HG03097 (cell line): ENCODE measurements at regions not wholly inside any gene's neighbourhood (a gene's known extent, or its start where the extent isn't known, plus 50 kb on each side); places are given as distances from the start of the nearest gene placed in this dataset.

Source experiments
- ATAC-seq: cut with Tn5 transposase; IDR thresholded peaks from one replicate; pipeline ENCODE4 v1.9.1; 2021; ENCODE audit not compliant: unreplicated experiment, low FRiP score

DNA sequence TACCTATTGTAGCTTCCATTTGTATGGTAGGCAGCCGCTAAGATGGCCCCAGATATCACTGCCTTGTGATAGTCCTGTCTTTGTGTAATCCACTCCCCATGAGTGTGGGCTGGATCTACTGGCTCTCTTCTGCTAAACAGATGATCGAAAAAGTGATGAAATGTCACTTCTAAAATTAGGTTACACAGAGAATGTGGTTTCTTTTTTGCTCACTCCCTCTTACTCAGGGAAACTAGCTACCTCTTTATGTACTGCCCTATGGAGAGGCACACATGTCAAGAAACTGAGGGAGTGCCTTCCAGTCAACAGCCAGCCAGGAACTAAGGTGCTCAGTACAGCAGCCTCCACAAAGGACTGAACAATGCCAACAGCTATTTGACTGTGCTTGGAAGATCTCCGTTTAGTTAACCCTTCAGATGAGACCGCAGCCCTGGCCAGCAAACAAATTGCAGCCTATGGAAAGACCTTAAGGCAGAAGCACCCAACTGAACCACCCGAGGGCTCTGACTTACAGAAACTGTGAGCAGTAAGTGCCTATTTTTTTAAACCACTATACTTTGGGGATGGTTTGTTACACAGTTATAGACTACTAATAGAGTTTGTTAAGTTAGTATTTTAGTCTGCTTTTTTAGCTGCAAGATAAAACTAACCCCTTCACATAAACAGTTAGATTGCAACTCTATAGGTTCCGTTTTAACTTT is 113.2 kb upstream of the MAF start:
- no peak for ATAC-seq

DNA sequence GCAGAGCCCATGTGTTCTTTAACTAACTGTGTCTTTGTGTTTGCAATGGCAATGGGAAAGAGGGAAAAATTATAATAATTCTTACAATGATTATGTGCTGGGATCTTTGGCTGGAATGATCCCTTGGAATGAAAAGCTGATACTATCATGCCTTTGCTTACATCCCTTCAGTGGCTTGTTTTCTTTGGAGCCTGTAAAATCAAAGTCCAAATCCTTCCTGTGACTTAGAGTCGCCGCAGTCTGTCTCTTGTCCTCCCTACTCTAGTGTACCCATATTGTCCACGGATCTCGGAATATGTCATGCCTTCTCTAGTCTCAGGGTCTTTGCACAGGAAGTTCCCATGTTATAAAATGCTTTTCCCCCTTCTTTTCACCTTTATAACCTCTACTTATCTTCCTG is 111.7 kb upstream of the MAF start:
- no peak for ATAC-seq

DNA sequence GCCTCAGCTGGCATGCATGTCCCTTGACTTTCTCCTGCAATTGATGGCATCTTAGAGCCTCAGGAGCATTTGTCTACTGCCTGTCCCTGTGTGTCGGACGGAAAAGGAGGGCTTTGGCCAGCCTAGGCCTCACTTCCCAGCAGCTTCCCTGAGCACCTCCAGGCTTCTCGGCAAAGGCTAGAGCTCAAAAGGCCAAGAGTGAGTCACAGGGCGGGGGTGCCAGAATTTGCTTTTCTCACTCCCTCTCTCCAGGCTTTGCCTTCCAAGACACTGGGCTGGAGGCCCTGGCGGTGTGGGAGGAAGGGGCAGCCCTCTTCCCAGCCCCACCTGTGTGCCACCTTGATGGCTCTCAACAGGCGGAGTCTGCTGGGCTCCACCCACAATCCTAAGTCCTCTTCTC is 107.3 kb upstream of the MAF start:
- no peak for ATAC-seq

DNA sequence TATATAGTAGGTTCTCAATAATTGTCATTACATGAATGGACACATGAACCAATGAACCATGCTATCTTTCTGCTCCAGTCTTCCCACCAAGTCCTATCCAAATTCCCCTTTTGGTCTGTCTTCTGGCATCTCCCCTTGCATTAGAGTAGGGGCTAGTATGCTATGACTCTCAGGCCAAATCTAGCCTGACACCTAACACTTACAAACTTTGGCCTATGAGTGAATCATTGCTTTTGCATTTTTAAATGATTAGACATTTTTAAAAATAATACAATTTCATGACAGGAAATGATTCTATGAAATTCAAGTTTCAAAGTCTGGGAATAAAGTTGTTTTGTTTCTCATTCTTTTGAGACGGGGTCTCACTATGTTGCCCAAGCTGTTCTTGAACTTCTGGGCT is 102.5 kb upstream of the MAF start:
- no peak for ATAC-seq

DNA sequence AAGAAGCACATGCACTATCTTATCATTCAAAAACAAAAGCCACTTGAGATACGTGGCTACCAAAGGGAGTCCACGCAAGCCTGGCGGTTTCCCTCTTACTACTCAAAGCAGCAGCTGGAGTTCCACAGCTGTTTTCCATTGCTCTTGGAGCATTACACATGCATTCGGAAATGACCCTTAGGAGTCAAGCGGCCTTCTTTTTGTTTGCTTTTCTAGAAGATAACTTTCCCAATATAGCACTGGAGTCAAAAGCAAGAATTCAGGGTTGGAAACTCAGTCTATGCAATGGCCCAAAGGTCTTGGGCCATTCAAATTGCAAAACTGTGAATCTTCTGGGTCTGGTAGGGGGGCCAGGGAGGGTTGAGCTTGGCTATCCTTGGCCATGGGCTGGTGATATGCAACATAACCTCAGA is 97.8 kb upstream of the MAF start:
- ATAC-seq = no peak

DNA sequence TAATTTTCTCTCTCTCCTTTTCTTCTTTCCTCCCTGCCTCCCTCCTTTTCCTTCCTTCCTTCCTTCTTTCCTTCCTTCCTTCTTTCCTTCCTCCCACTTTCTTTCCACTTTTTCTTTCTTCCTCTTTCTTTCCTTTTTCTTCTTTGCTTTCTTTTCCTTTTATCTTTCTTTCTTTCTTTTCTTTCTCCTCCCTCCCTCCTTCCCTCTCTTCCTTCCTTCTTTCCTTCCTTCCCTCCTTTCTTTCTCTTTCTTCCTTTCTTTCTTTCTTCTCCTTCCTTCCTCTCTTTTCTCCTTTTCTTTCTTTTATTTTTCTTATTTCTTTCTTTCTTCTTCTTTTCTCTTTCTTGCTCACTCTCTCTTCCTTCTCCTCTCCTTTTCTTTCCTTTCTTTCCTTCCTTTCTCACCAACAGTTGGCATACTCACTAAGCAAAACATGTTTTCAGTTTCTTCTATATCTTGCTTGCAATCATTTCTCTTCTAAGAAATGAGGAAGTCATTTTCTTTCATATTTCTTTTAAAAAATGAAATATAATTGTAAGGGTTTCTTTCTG is 97.1 kb upstream of the MAF start:
- no peak for ATAC-seq

GRCh38 chr16:79691007-79691406 is 90.5 kb upstream of the MAF start:
- no peak for ATAC-seq

- no peak for ATAC-seq
These were observed 89.6 kb upstream of the MAF start for GRCh38 chr16:79690159-79690558.

DNA sequence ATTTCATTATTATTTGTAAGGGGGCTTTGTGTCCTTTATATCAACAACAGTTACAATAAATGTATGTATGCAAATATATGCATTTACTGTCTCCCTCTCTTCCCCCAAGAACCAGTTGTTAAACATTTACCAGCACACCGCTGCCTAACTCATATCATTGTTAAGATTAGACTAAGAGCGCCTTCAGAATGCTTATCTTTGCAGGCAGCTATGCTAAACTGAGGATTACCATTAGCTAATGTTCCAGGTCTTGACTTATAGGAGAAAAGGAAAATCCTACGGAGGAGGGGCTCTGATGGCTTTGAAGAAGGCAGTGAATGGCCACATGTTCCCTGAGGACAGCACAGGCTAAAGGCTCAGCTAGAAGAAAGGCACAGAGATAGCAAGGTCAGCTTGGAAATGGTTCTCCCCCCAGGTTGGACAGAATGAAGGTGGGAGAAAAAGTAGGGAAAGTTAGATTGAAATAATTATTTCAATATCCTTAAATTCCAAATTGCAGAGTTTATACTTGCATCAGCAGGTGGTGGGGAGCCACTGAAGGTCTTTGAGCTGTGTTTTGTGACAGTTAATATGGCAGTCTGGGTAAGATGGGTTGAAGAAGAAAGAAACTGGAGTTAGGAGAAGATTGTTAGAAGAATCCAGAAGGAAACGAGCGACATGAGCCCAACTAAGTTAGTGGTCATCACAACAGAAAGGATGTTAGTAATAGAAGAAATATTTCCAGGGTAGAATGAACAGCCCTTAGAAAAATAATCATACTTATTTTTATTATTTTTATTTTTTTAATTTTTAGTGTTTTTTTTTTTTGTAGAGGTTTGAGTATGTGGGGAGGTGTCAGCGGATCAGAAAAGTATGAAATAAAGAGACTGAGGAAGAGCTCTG is 87.0 kb upstream of the MAF start:
- no peak for ATAC-seq

DNA sequence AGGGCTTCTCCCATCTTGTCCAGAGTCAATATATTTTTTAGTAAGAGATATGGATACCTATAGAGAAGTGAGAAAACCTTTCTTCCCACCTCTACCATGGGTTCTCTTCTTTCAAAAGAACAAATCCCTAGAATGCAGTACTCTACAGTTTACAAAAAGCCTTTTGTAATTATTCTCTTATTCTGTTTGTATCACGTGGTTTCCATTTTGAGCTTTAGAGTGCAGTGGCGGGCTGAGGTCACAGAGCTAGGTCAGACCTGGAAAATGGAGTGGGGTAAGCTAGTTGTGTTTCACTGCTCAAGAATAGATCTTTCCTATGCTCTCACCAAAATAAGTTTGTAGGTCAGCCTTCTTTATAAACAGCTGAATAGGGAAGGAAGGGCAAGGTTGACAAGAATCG is 85.3 kb upstream of the MAF start:
- no peak for ATAC-seq

DNA sequence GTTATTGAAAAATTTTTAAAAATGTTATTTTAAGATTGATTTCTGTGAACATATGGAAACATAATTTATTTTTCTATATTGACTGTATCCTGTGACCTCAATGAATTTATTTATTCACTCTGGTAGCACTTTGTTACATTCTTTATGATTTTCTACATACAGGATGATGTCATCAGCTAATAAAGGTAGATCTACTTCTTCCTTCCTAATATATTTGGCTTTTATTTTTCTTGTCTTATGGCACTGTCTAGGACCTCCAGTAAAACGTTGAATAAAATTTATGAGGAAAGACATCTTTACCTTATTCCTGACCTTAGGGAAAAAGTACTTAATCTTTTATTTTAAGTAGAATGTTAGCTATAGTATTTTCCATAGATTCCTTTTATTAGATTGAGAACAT is 78.8 kb upstream of the MAF start:
- ATAC-seq = no peak

DNA sequence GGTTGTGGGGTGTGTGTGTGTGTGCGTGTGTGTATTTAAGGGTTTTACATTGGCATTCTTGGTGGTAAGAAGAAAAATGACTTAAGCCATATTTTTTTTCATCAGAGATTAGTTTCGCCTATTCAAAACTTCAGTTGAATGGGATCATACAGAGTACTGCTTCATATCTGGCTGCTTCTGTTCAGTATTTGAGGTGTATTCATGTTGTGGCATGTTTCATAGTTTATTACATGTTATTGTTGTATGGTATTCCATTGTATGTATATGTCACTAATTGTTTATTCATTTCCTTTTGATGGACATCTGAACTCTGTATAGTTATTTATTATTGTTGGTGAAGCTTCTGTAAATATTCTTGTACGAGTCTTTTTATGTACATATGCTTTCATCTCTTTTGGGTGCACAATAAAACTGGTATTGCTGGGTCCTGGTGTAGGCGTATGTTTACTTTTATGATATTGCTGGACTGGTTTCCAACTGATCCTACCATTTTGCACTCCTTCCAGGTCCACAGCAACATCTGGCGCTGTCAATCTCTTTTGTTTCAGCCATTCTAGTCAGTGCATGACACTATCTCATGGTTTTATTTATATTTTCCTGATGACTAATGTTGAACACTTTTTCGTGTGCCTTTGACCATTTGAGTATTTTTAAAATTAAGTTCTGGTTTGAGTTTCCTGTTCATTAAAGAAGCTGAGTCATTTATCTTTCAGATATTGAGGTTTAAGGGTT is 77.4 kb upstream of the MAF start:
- no peak for ATAC-seq

- ATAC-seq = no peak
These were observed 73.1 kb upstream of the MAF start for GRCh38 chr16:79673635-79674034.

DNA sequence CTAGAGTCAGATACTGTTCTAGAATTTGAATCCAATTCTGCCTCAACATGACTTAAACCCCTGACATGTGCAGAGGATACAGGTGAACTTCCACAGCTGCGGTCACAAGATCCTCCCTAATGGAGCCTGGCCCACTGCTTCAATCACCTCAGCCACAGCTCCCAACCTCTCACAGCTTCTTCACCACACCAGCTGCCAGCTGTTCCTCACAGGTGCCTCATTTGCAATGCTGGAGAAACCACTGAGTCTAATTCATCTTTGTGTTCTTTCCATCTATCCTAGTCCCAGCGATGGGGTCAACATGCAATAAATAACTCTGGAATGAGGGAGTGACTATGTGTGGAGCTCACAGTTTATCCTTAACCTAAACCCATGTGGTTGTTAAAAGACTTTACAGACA is 72.0 kb upstream of the MAF start:
- no peak for ATAC-seq

- no peak for ATAC-seq
These were observed 68.0 kb upstream of the MAF start for GRCh38 chr16:79668502-79668901.

GRCh38 chr16:79665970-79666369 is 65.4 kb upstream of the MAF start:
- ATAC-seq = no peak

DNA sequence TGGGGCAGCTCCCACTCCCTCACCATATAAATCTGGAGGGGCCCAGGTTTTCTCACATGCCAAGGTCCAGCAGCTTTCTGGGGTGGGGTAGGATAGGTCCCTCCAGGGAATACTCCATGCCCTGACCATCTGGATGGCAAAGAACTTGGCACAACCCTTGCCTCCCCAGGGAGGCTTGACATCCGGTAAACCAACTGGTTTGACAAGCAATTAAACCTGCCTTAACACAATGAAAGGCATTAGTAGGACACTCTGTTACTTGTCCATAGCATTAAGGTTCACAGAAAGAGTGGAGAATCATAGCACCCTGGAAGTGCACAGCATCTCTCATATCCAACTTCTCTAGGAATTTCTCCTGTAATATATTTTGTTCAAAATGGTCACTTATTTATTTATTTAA is 63.9 kb upstream of the MAF start:
- ATAC-seq = no peak

GRCh38 chr16:79662669-79663313 is 62.3 kb upstream of the MAF start:
- no peak for ATAC-seq

- ATAC-seq = no peak
These were observed 61.6 kb upstream of the MAF start for GRCh38 chr16:79662122-79662521.

DNA sequence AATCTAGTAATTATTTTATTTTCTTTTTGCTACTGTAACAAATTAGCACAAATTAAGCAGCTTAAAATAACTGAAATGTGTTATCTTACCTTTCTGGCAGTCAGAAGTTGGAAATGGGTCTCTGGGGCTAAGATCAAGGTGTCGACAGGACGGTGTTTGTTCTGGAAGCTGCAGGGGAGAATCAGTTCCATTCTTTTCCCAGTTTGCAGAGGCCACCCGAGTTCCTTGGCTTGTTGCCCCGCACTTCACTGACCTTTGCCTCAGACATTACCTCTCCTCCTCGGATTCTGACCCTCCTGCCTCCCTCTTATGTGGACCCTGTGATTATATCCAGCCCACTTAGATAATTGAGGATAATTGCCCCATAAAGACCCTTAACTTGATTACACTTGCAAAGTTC is 61.0 kb upstream of the MAF start:
- ATAC-seq = no peak

DNA sequence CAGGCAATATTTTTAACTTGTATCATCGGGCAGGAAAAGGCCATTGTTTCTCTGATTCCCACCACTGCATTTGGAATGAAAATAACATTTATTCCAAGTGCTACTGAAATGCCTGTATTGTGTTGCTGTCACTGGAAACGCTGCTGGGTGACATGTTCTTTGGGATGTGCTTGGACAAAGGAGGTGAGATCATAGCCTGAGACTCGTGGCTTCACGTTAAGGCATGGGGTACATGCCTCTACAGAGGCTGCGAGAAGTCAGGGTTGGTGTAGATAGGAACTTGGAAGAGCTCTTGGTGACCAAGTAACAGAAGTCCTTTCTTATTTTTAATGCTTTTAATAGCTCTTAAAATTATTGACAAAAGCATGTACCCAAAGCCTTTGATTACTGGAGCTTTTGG is 58.8 kb upstream of the MAF start:
- ATAC-seq = no peak
